D721Med (cell line): ENCODE measurements at regions not wholly inside any gene's neighbourhood (a gene's known extent, or its start where the extent isn't known, plus 50 kb on each side); places are given as distances from the start of the nearest gene placed in this dataset.

ENCODE experiments used
- DNase-seq: peaks from one replicate; pipeline ENCODE4 v3.0.0; 2011; ENCODE audit warnings: low spot score; ENCODE audit not compliant: insufficient read length
- FAIRE-seq: peaks from 2 replicates; lab custom pipeline; 2011; peaks lifted over from hg19 to GRCh38; lab: Jason Lieb, UNC
- CTCF ChIP-seq: IDR thresholded peaks from 2 replicates; pipeline ENCODE4 v1.5.1; 2012; ENCODE audit warnings: mild to moderate bottlenecking, control low read depth; ENCODE audit not compliant: insufficient read depth; ENCODE audit errors: missing control alignments

GRCh38 chr10:120138689-120139088 lies 246.2 kb downstream of the SEC23IP start:
- FAIRE-seq (no peak), DNase-seq (no peak)
- no peak for TF ChIP-seq CTCF

- FAIRE-seq (no peak), DNase-seq (no peak)
- TF ChIP-seq CTCF = no peak
Observed at GRCh38 chr10:120145107-120145506, 252.6 kb downstream of the SEC23IP start.

- no peak for DNase-seq
- FAIRE-seq = no peak
- no peak for TF ChIP-seq CTCF
Observed at GRCh38 chr10:120156614-120157274, 264.2 kb downstream of the SEC23IP start.

- no peak for TF ChIP-seq CTCF
- no peak for FAIRE-seq
- no peak for DNase-seq
Observed at GRCh38 chr10:120161111-120161510, 268.6 kb downstream of the SEC23IP start.

GRCh38 chr10:120162471-120162870 lies 269.9 kb downstream of the SEC23IP start:
- TF ChIP-seq CTCF = no peak
- DNase-seq (no peak), FAIRE-seq (no peak)

- FAIRE-seq (no peak), DNase-seq (no peak)
- no peak for TF ChIP-seq CTCF
Observed at GRCh38 chr10:120172356-120172755, 279.8 kb downstream of the SEC23IP start.

GRCh38 chr10:120174491-120174890 lies 282.0 kb downstream of the SEC23IP start:
- TF ChIP-seq CTCF = no peak
- FAIRE-seq (no peak), DNase-seq (no peak)
